KMS-11 (cell line): ENCODE measurements at regions not wholly inside any gene's neighbourhood (a gene's known extent, or its start where the extent isn't known, plus 50 kb on each side); places are given as distances from the start of the nearest gene placed in this dataset.
"Not testable (repeated sequence)": the region's sequence is repeated elsewhere in the genome, so short reads cannot be mapped to it uniquely, and the experiment has no call there.

Source experiments
- H2AFZ ChIP-seq: fragments of 200-600 bp; sonication (generic); 2 replicates; pipeline ENCODE4 v1.6.1; 2016; ENCODE audit warnings: antibody characterized with exemption, mixed run types, low read depth
- H3K27ac ChIP-seq: fragments of 200-600 bp; sonication (generic); 2 replicates; pipeline ENCODE4 v1.6.1; 2016; ENCODE audit warnings: mild to moderate bottlenecking, mixed run types
- H3K27me3 ChIP-seq: fragments of 200-600 bp; sonication (generic); 2 replicates; pipeline ENCODE4 v1.6.1; 2017; ENCODE audit warnings: mild to moderate bottlenecking, low read depth, mixed run types, moderate library complexity; ENCODE audit not compliant: insufficient read depth
- H3K36me3 ChIP-seq: fragments of 200-600 bp; sonication (generic); 2 replicates; pipeline ENCODE4 v1.6.1; 2017; ENCODE audit warnings: mild to moderate bottlenecking, mixed run types; ENCODE audit not compliant: insufficient read depth
- H3K4me1 ChIP-seq: fragments of 200-600 bp; sonication (generic); 2 replicates; pipeline ENCODE4 v1.6.1; 2016; ENCODE audit warnings: mild to moderate bottlenecking, low read depth, mixed run types; ENCODE audit not compliant: poor library complexity, severe bottlenecking
- H3K4me2 ChIP-seq: fragments of 200-600 bp; sonication (generic); 2 replicates; pipeline ENCODE4 v1.7.0; 2016; ENCODE audit warnings: mild to moderate bottlenecking, mixed run types
- H3K4me3 ChIP-seq: fragments of 200-600 bp; sonication (generic); IDR thresholded peaks from 2 replicates; pipeline ENCODE4 v1.6.1; 2017; ENCODE audit warnings: low read depth, low read length, mixed read lengths; ENCODE audit not compliant: insufficient read depth
- H3K79me2 ChIP-seq: fragments of 200-600 bp; sonication (generic); 2 replicates; pipeline ENCODE4 v1.6.1; 2016; ENCODE audit warnings: low read depth, mixed run types; ENCODE audit not compliant: insufficient read depth
- H3K9ac ChIP-seq: fragments of 200-600 bp; sonication (generic); 2 replicates; pipeline ENCODE4 v1.6.1; 2016; ENCODE audit warnings: mild to moderate bottlenecking, mixed run types
- H4K20me1 ChIP-seq: fragments of 200-600 bp; sonication (generic); 2 replicates; pipeline ENCODE4 v1.6.1; 2016; ENCODE audit warnings: mild to moderate bottlenecking, mixed run types; ENCODE audit not compliant: insufficient read depth
- CTCF ChIP-seq: fragments of 200-600 bp; sonication (generic); conservative IDR thresholded peaks from 2 replicates; pipeline ENCODE4 v1.6.1; 2017; ENCODE audit warnings: low read depth, mild to moderate bottlenecking, antibody characterized with exemption, low read length, moderate library complexity, mixed read lengths

DNA sequence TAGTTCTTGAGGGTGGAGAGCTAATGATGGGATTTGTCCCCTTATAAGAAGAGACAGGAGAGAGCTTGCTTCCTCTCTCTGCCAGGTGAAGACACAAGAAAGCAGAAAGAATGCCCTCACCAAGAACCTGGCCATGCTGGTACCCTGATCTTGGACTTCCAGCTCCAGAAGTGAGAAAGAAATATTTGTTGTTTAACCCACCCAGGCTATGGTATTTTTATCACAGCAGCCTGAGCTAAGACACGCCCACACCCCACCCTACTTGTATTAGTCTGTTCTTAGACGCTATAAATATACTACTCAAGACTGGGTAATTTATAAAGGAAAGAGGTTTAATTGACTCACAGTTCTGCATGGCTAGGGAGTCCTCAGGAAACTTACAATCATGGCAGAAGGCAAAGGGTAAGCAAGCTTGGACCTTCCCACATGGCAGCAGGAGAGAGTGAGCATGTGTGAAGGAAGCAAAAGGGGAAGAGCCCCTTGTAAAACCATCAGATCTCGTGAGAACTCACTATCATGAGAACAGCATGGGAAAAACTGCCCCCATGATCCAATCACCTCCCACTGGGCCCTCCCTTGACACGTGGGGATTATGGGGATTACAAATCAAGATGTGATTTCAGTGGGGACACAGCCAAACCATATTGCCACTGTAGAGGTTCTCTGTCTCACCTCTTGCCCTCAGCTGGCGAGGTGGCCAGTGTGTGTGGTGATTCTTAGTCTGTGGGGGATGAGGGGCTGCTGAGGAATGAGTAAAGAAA lies 57.4 kb upstream of the RCBTB2 start:
- H2AFZ ChIP-seq, result no peak overlapping the region
- H3K27me3 ChIP-seq, result no peaks in the 10 kb centered on the region
- H3K4me2 ChIP-seq, result no peak overlapping the region

DNA sequence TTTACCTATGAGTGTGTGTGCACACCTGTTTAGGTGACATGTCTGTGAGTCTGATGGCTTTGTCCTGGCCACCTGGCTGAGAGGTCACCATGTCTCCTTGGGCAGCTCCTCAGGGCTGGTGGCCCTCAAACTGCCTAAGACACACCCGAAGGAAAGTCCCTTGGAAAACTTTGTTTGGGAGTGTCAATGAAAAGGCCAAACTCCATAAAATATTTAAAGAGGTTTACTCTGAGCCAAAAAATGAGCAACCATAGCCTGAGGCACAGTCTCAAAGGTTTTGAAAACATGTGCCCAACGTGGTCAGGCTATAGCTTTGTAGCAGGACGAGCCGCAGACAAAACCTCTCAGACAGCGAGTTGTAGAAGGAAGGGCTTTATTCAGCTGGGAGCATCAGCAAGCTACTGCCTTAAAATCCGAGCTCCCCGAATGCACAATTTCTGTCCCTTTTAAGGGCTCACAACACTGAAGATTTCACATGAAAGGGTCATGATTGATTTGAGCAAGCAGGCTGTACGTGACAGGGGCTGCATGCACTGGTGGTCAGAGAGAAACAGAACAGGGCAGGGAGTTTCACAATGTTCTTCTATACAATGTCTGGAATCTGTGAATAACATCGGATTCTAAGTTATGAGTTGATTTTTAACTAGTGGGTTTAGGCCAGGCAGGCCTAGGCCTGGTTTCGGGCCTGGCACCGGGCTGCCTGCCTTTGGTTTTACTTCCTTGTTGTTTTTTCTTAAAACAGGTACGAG lies 58.4 kb upstream of the RCBTB2 start:
- H3K79me2 ChIP-seq, H3K36me3 ChIP-seq, H3K27me3 ChIP-seq, H4K20me1 ChIP-seq, H3K4me1 ChIP-seq, H2AFZ ChIP-seq, H3K27ac ChIP-seq, H3K4me3 ChIP-seq, H3K4me2 ChIP-seq, H3K9ac ChIP-seq: not testable (repeated sequence)

More for the DNA sequence above, 57.4 kb upstream of the RCBTB2 start:
- no peak overlapping the region for H3K9ac ChIP-seq
- no peaks in the 10 kb centered on the region for H3K4me1 ChIP-seq
- TF ChIP-seq CTCF, result no peak
- no peaks in the 10 kb centered on the region for H3K36me3 ChIP-seq
- no peak overlapping the region for H3K27ac ChIP-seq
- no peaks in the 10 kb centered on the region for H3K79me2 ChIP-seq
- no peaks in the 10 kb centered on the region for H4K20me1 ChIP-seq
- no peak overlapping the region for H3K4me3 ChIP-seq

GRCh38 chr13:48591889-48592687 lies 59.2 kb upstream of the RCBTB2 start:
- H3K4me2 ChIP-seq, result no peak overlapping the region
- H3K27ac ChIP-seq, result no peak overlapping the region
- H4K20me1 ChIP-seq, result no peaks in the 10 kb centered on the region
- no peaks in the 10 kb centered on the region for H3K27me3 ChIP-seq
- TF ChIP-seq CTCF, result no peak
- H2AFZ ChIP-seq, result no peak overlapping the region
- no peaks in the 10 kb centered on the region for H3K79me2 ChIP-seq
- H3K9ac ChIP-seq, result no peak overlapping the region
- no peaks in the 10 kb centered on the region for H3K36me3 ChIP-seq
- H3K4me1 ChIP-seq, result peaks cover 5% of the 10 kb centered on the region
- no peak overlapping the region for H3K4me3 ChIP-seq

DNA sequence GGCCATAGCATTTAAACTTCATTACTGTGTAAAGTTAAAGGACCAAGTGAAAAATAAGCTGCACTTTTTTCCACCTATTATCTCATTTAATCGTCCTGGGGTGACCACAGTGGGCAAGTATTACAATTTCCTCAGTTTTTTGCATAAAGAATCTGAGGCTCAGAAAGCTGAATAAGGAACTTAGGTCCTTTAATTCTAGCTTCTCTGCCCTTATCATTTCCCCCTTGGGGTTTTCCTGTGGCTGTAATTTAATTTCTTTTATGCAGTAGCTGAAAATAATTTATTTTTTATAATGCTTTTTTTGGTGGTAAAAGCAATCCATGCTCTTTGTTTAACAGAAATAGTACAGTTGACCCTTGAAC lies 59.8 kb upstream of the RCBTB2 start:
- no peaks in the 10 kb centered on the region for H3K36me3 ChIP-seq
- no peak overlapping the region for H2AFZ ChIP-seq
- peaks cover 5% of the 10 kb centered on the region for H3K4me1 ChIP-seq
- H3K9ac ChIP-seq, result no peak overlapping the region
- H3K79me2 ChIP-seq, result no peaks in the 10 kb centered on the region
- TF ChIP-seq CTCF, result no peak
- H4K20me1 ChIP-seq, result no peaks in the 10 kb centered on the region
- no peak overlapping the region for H3K4me3 ChIP-seq
- no peaks in the 10 kb centered on the region for H3K27me3 ChIP-seq
- no peak overlapping the region for H3K4me2 ChIP-seq
- H3K27ac ChIP-seq, result no peak overlapping the region
